Ascending aorta (tissue), 2 donors: ENCODE measurements at regions not wholly inside any gene's neighbourhood (a gene's known extent, or its start where the extent isn't known, plus 50 kb on each side); places are given as distances from the start of the nearest gene placed in this dataset.

Experiments used
- DNase-seq, 2 donors: peaks; one replicate each; pipeline ENCODE4 v3.0.0-alpha.2; 2019; ENCODE audit warnings: low spot score in 2 of 2
- H3K27ac ChIP-seq, 2 donors: fragments of 200-600 bp; sonication (generic); one replicate each; pipeline ENCODE4 v1.5.1; 2016 to 2017; ENCODE audit warnings: mild to moderate bottlenecking in 1 of 2
- H3K27me3 ChIP-seq: fragments of 200-600 bp; sonication (generic); one replicate; pipeline ENCODE4 v1.5.1; 2017
- H3K36me3 ChIP-seq, 2 donors: fragments of 200-600 bp; sonication (generic); one replicate each; pipeline ENCODE4 v1.5.1; 2016
- H3K4me1 ChIP-seq, 2 donors: fragments of 200-600 bp; sonication (generic); one replicate each; pipeline ENCODE4 v1.5.1; 2016 to 2017; ENCODE audit warnings: mild to moderate bottlenecking in 1 of 2
- H3K4me3 ChIP-seq, 2 donors: fragments of 200-600 bp; sonication (generic); one replicate each; pipeline ENCODE4 v1.5.1; 2016 to 2017; ENCODE audit warnings: mild to moderate bottlenecking in 1 of 2
- H3K9me3 ChIP-seq, 2 donors: fragments of 200-600 bp; sonication (generic); one replicate each; pipeline ENCODE4 v1.5.1; 2016
- CTCF ChIP-seq, 3 experiments: fragments of 200-600 bp in 2 of 3; fragments of 450-650 bp in 1 of 3; sonication (generic) in 2 of 3; IDR thresholded peaks; one replicate each; pipeline ENCODE4 v1.5.1; 2016 to 2019; ENCODE audit warnings: antibody characterized with exemption in 3 of 3, mild to moderate bottlenecking in 1 of 3, moderate library complexity in 1 of 3
- intact Hi-C: fragments of 100-400 bp; cut with DNase I; formaldehyde crosslinking; loops from one replicate; pipeline ENCODE4 v1.15.1; 2023

DNA sequence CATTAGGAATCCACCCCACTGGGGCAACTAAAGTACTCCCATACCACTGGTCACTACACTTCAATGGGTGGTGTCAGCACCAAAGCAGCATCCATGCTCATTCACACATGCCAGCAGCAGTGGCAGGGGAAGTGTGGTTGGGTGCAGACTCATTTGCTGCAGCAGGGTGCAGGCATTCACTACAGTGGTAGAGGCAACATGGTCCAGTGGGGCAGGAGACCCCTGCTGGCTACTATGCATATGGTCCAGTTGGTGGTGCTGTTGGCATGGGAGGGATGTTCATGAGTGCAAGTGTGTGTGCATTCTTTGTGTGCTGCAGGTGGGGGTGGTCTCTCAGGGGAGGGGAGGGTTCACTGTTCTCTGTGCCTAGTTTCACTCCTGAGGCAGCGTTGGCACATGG lies 908.4 kb upstream of the NOVA1 start:
- no peak for TF ChIP-seq CTCF (IDR thresholded peaks at IDR 0.05)
- H3K4me1 ChIP-seq = no peaks in the 10 kb centered on the region
- no peak for DNase-seq
- no peak overlapping the region for H3K4me3 ChIP-seq
- intact Hi-C loops = no loop called here
- H3K9me3 ChIP-seq = no peaks in the 10 kb centered on the region
- no peaks in the 10 kb centered on the region for H3K27me3 ChIP-seq
- H3K36me3 ChIP-seq = no peaks in the 10 kb centered on the region
- H3K27ac ChIP-seq = no peak overlapping the region

DNA sequence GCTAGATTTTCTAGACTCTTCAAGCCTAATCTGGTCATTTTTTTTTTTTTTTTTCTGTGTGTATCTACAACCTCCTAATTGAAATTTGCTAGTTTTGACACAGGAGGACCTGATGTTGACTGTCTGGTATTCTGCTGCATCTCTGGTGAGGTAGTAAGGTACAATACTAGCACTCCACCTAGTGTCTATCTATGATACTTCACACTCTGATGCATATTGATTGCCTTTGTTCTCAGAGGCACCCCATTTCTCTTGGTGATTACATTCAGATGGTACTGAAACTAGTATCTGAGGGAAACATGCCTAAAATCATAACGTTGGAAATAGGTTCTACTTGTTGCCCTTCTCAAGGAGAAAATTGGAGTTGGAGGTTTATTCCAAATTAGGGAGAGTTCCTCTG lies 930.5 kb upstream of the NOVA1 start:
- no peak for TF ChIP-seq CTCF (IDR thresholded peaks at IDR 0.05)
- H3K9me3 ChIP-seq = no peaks in the 10 kb centered on the region
- H3K27ac ChIP-seq = no peak overlapping the region
- no peaks in the 10 kb centered on the region for H3K4me1 ChIP-seq
- H3K4me3 ChIP-seq = no peak overlapping the region
- no peaks in the 10 kb centered on the region for H3K36me3 ChIP-seq
- intact Hi-C loops = no loop called here
- H3K27me3 ChIP-seq = no peaks in the 10 kb centered on the region
- no peak for DNase-seq

DNA sequence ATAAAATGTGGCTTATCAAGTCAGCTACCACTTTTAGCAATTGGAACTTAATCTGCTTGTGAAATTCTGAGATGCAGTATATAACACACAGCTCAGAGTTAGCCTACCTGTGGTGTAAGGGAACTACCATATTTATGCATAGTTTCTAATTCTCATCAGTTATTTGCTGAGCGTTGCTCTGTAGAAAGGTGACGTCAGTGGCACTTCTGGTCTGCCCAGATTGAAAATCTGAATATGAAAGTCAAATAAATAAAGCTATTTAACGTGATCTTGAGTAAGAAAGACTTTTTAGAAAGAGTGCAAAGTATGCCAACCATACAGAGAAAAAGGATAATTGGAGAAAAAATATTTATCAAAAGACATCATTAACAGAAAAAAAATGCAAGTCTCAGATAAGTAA lies 938.9 kb upstream of the NOVA1 start:
- intact Hi-C loops = no loop called here
- TF ChIP-seq CTCF (IDR thresholded peaks at IDR 0.05) = no peak
- H3K4me1 ChIP-seq = no peaks in the 10 kb centered on the region
- H3K36me3 ChIP-seq = no peaks in the 10 kb centered on the region
- DNase-seq = no peak
- no peaks in the 10 kb centered on the region for H3K9me3 ChIP-seq
- no peaks in the 10 kb centered on the region for H3K27me3 ChIP-seq
- H3K4me3 ChIP-seq = no peak overlapping the region
- H3K27ac ChIP-seq = no peak overlapping the region

GRCh38 chr14:27546111-27546510 lies 948.3 kb upstream of the NOVA1 start:
- Histone ChIP-seq H3K9me3 (no peaks in the 10 kb centered on the region), H3K4me3 (no peak overlapping the region), H3K4me1 (no peaks in the 10 kb centered on the region), H3K27me3 (no peaks in the 10 kb centered on the region), H3K36me3 (no peaks in the 10 kb centered on the region), H3K27ac (no peak overlapping the region)
- DNase-seq = no peak
- no peak for TF ChIP-seq CTCF (IDR thresholded peaks at IDR 0.05)
- intact Hi-C loops = no loop called here

DNA sequence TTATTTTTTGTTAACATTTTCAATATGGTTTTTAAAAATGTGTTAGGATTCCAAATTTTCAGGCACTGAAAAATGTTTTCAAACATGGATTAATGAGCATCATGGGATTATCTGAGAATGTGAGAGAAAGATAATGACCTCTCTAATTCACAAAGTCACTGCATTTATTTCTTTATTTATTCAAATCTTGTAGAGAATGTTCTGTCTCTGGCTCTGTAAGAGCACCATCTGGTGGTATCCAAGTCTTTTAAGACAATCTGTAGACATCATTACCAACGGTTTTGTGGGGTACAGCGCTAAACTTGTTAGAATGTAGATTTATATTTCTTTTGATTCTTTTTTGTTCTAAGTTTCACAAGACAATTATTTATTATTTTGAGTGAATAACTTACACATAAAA lies 956.0 kb upstream of the NOVA1 start:
- Histone ChIP-seq H3K27me3 (no peaks in the 10 kb centered on the region), H3K4me1 (no peaks in the 10 kb centered on the region), H3K4me3 (no peak overlapping the region), H3K27ac (no peak overlapping the region), H3K36me3 (no peaks in the 10 kb centered on the region), H3K9me3 (no peaks in the 10 kb centered on the region)
- DNase-seq = no peak
- intact Hi-C loops = no loop called here
- TF ChIP-seq CTCF (IDR thresholded peaks at IDR 0.05) = no peak

DNA sequence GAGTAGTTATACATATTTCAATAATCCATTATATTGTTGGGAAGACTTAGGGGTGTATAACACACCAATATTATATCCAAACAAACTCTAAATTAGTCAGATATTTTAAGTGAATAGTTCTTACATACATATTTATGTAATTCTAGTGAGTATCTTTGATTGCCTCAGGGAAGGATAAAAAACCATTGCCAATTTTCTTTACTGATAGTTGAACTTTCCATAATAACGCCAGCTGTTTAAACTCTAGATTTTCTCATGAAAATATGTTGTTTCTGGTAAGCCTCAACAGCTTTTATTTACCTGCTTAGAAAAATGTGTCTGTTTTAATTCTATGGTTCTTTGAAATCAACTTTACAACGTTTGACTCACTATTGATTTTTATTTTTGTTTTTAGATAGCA lies 959.6 kb upstream of the NOVA1 start:
- no peak for DNase-seq
- no peaks in the 10 kb centered on the region for H3K27me3 ChIP-seq
- H3K27ac ChIP-seq = no peak overlapping the region
- H3K4me1 ChIP-seq = no peaks in the 10 kb centered on the region
- no peak for TF ChIP-seq CTCF (IDR thresholded peaks at IDR 0.05)
- intact Hi-C loops = no loop called here
- no peaks in the 10 kb centered on the region for H3K36me3 ChIP-seq
- no peaks in the 10 kb centered on the region for H3K9me3 ChIP-seq
- H3K4me3 ChIP-seq = no peak overlapping the region
